Parathyroid adenoma (tissue), 2 donors: ENCODE measurements at regions not wholly inside any gene's neighbourhood (a gene's known extent, or its start where the extent isn't known, plus 50 kb on each side); places are given as distances from the start of the nearest gene placed in this dataset.

Experiments used
- H2AFZ ChIP-seq: fragments of 300-600 bp; sonication (generic); one replicate; pipeline ENCODE4 v1.7.0; 2017; ENCODE audit warnings: antibody characterized with exemption, mild to moderate bottlenecking
- H3K27ac ChIP-seq: fragments of 300-600 bp; sonication (generic); one replicate; pipeline ENCODE4 v1.7.0; 2017
- H3K27me3 ChIP-seq: fragments of 300-600 bp; sonication (generic); one replicate; pipeline ENCODE4 v1.7.0; 2017; ENCODE audit warnings: low read length; ENCODE audit not compliant: control insufficient read depth, insufficient read depth
- H3K36me3 ChIP-seq: fragments of 300-600 bp; sonication (generic); one replicate; pipeline ENCODE4 v1.7.0; 2017; ENCODE audit warnings: low read length; ENCODE audit not compliant: control insufficient read depth, insufficient read depth
- H3K4me1 ChIP-seq: fragments of 300-600 bp; sonication (generic); one replicate; pipeline ENCODE4 v1.7.0; 2017; ENCODE audit warnings: control low read depth
- H3K4me2 ChIP-seq: fragments of 300-600 bp; sonication (generic); one replicate; pipeline ENCODE4 v1.7.0; 2017; ENCODE audit warnings: low read length
- H3K4me3 ChIP-seq: fragments of 300-600 bp; sonication (generic); one replicate; pipeline ENCODE4 v1.7.0; 2017; ENCODE audit warnings: low read depth, low read length
- H3K79me2 ChIP-seq: fragments of 300-600 bp; sonication (generic); one replicate; pipeline ENCODE4 v1.7.0; 2017; ENCODE audit warnings: control low read depth
- H3K9ac ChIP-seq: fragments of 300-600 bp; sonication (generic); one replicate; pipeline ENCODE4 v1.7.0; 2017; ENCODE audit warnings: mild to moderate bottlenecking
- H3K9me3 ChIP-seq: fragments of 300-600 bp; sonication (generic); one replicate; pipeline ENCODE4 v1.7.0; 2017; ENCODE audit warnings: low read length; ENCODE audit not compliant: control insufficient read depth
- CTCF ChIP-seq: fragments of 300-600 bp; sonication (generic); IDR thresholded peaks from one replicate; pipeline ENCODE4 v1.7.0; 2017; ENCODE audit warnings: antibody characterized with exemption, mild to moderate bottlenecking
- donor health status: primary hyperparathyroidism.

- Histone ChIP-seq H3K27me3 (no peaks in the 10 kb centered on the region), H3K4me2 (no peak overlapping the region), H3K36me3 (no peaks in the 10 kb centered on the region), H3K9me3 (no peaks in the 10 kb centered on the region), H3K9ac (no peak overlapping the region), H3K27ac (no peak overlapping the region), H3K4me3 (no peak overlapping the region), H3K79me2 (no peaks in the 10 kb centered on the region), H3K4me1 (no peaks in the 10 kb centered on the region), H2AFZ (no peak overlapping the region)
- TF ChIP-seq CTCF: no peak
Measured at GRCh38 chr9:95740217-95741004, 135.1 kb upstream of the ERCC6L2 start.

- Histone ChIP-seq H3K9me3 (no peaks in the 10 kb centered on the region), H3K27me3 (no peaks in the 10 kb centered on the region), H3K79me2 (no peaks in the 10 kb centered on the region), H3K4me1 (no peaks in the 10 kb centered on the region), H2AFZ (no peak overlapping the region), H3K27ac (no peak overlapping the region), H3K9ac (no peak overlapping the region), H3K4me3 (no peak overlapping the region), H3K4me2 (no peak overlapping the region), H3K36me3 (no peaks in the 10 kb centered on the region)
- TF ChIP-seq CTCF: no peak
Measured at GRCh38 chr9:95738438-95738837, 137.1 kb upstream of the ERCC6L2 start.

- no peaks in the 10 kb centered on the region for H3K79me2 ChIP-seq
- no peaks in the 10 kb centered on the region for H3K36me3 ChIP-seq
- no peaks in the 10 kb centered on the region for H3K27me3 ChIP-seq
- H3K9me3 ChIP-seq: no peaks in the 10 kb centered on the region
- H3K27ac ChIP-seq: no peak overlapping the region
- no peaks in the 10 kb centered on the region for H3K4me1 ChIP-seq
- H3K4me3 ChIP-seq: no peak overlapping the region
- no peak for TF ChIP-seq CTCF
- no peak overlapping the region for H2AFZ ChIP-seq
- no peak overlapping the region for H3K4me2 ChIP-seq
- H3K9ac ChIP-seq: no peak overlapping the region
Measured at GRCh38 chr9:95736891-95737522, 138.5 kb upstream of the ERCC6L2 start.

GRCh38 chr9:95736370-95736769 is 139.1 kb upstream of the ERCC6L2 start:
- Histone ChIP-seq H3K4me2 (no peak overlapping the region), H3K9ac (no peak overlapping the region), H3K9me3 (no peaks in the 10 kb centered on the region), H2AFZ (no peak overlapping the region), H3K27me3 (no peaks in the 10 kb centered on the region), H3K4me3 (no peak overlapping the region), H3K79me2 (no peaks in the 10 kb centered on the region), H3K27ac (no peak overlapping the region), H3K36me3 (no peaks in the 10 kb centered on the region), H3K4me1 (no peaks in the 10 kb centered on the region)
- no peak for TF ChIP-seq CTCF

- Histone ChIP-seq H3K27me3 (no peaks in the 10 kb centered on the region), H2AFZ (no peak overlapping the region), H3K36me3 (no peaks in the 10 kb centered on the region), H3K4me3 (no peak overlapping the region), H3K9ac (no peak overlapping the region), H3K4me2 (no peak overlapping the region), H3K79me2 (no peaks in the 10 kb centered on the region), H3K27ac (no peak overlapping the region), H3K4me1 (no peaks in the 10 kb centered on the region), H3K9me3 (no peaks in the 10 kb centered on the region)
- TF ChIP-seq CTCF: no peak
Measured at GRCh38 chr9:95735701-95736100, 139.8 kb upstream of the ERCC6L2 start.
